Skeletal muscle tissue (tissue), 3 donors: ENCODE measurements at regions not wholly inside any gene's neighbourhood (a gene's known extent, or its start where the extent isn't known, plus 50 kb on each side); places are given as distances from the start of the nearest gene placed in this dataset.

Source experiments
- H3K27ac ChIP-seq: one replicate; pipeline ENCODE4 v1.7.0; 2013; ENCODE audit warnings: mild to moderate bottlenecking, low read depth, low read length, inconsistent platforms
- H3K27me3 ChIP-seq, 3 donors: one replicate each; pipeline ENCODE4 v1.7.0; 2013; ENCODE audit warnings: low read length in 3 of 3; ENCODE audit not compliant: control insufficient read depth in 3 of 3, insufficient read depth in 3 of 3
- H3K36me3 ChIP-seq, 3 donors: one replicate each; pipeline ENCODE4 v1.7.0; 2013; ENCODE audit warnings: low read length in 3 of 3; ENCODE audit not compliant: control insufficient read depth in 3 of 3, insufficient read depth in 3 of 3
- H3K4me1 ChIP-seq, 3 donors: one replicate each; pipeline ENCODE4 v1.7.0; 2013; ENCODE audit warnings: low read length in 3 of 3, mild to moderate bottlenecking in 3 of 3; ENCODE audit not compliant: control insufficient read depth in 3 of 3, insufficient read depth in 3 of 3
- H3K4me3 ChIP-seq, 3 donors: one replicate each; pipeline ENCODE4 v1.7.0; 2013; ENCODE audit warnings: low read length in 3 of 3
- H3K9ac ChIP-seq, 3 donors: one replicate each; pipeline ENCODE4 v1.7.0; 2013; ENCODE audit warnings: low read length in 3 of 3, mild to moderate bottlenecking in 3 of 3, moderate library complexity in 2 of 3, low read depth in 1 of 3
- H3K9me3 ChIP-seq, 3 donors: one replicate each; pipeline ENCODE4 v1.7.0; 2013; ENCODE audit warnings: low read length in 3 of 3; ENCODE audit not compliant: control insufficient read depth in 3 of 3
- donor health status: Osteomylitis.

- Histone ChIP-seq H3K36me3 (no peaks in the 10 kb centered on the region), H3K27ac (no peak overlapping the region), H3K9ac (no peak overlapping the region), H3K4me3 (no peak overlapping the region), H3K4me1 (no peaks in the 10 kb centered on the region), H3K9me3 (no peaks in the 10 kb centered on the region), H3K27me3 (peaks cover 0 to 3% (median 0%) of the 10 kb centered on the region in 3 donors)
These were observed 82.4 kb upstream of the ZIC3 start for GRCh38 chrX:137483554-137483953.

- Histone ChIP-seq H3K27me3 (peaks cover 0 to 3% (median 0%) of the 10 kb centered on the region in 3 donors), H3K9ac (no peak overlapping the region), H3K4me3 (no peak overlapping the region), H3K36me3 (no peaks in the 10 kb centered on the region), H3K9me3 (no peaks in the 10 kb centered on the region), H3K4me1 (no peaks in the 10 kb centered on the region), H3K27ac (no peak overlapping the region)
These were observed 83.8 kb upstream of the ZIC3 start for GRCh38 chrX:137482136-137482535.

- Histone ChIP-seq H3K36me3 (no peaks in the 10 kb centered on the region), H3K27me3 (peaks cover 0 to 3% (median 0%) of the 10 kb centered on the region in 3 donors), H3K27ac (no peak overlapping the region), H3K4me3 (no peak overlapping the region), H3K4me1 (no peaks in the 10 kb centered on the region), H3K9ac (no peak overlapping the region), H3K9me3 (no peaks in the 10 kb centered on the region)
These were observed 86.5 kb upstream of the ZIC3 start for GRCh38 chrX:137479386-137479785.

GRCh38 chrX:137441711-137442110, 124.2 kb upstream of the ZIC3 start:
- Histone ChIP-seq H3K9ac (no peak overlapping the region), H3K36me3 (no peaks in the 10 kb centered on the region), H3K9me3 (no peaks in the 10 kb centered on the region), H3K27ac (no peak overlapping the region), H3K4me3 (no peak overlapping the region), H3K27me3 (peaks cover 0 to 3% (median 0%) of the 10 kb centered on the region in 3 donors), H3K4me1 (no peaks in the 10 kb centered on the region)

- peaks cover 15 to 25% (median 18%) of the 10 kb centered on the region in 3 donors for H3K27me3 ChIP-seq
- no peak overlapping the region for H3K4me3 ChIP-seq
- H3K36me3 ChIP-seq = no peaks in the 10 kb centered on the region
- H3K9ac ChIP-seq = no peak overlapping the region
- H3K27ac ChIP-seq = no peak overlapping the region
- H3K9me3 ChIP-seq = no peaks in the 10 kb centered on the region
- H3K4me1 ChIP-seq = peaks cover 1 to 6% (median 2%) of the 10 kb centered on the region in 3 donors
These were observed 133.3 kb upstream of the ZIC3 start for GRCh38 chrX:137432609-137433008.

GRCh38 chrX:137431693-137432488, 134.0 kb upstream of the ZIC3 start:
- Histone ChIP-seq H3K36me3 (no peaks in the 10 kb centered on the region), H3K9ac (no peak overlapping the region), H3K4me3 (no peak overlapping the region), H3K27ac (no peak overlapping the region), H3K4me1 (peaks cover 3 to 8% (median 4%) of the 10 kb centered on the region in 3 donors), H3K9me3 (no peaks in the 10 kb centered on the region), H3K27me3 (peaks cover 22 to 32% (median 25%) of the 10 kb centered on the region in 3 donors)

- H3K4me3 ChIP-seq = no peak overlapping the region
- H3K9ac ChIP-seq = no peak overlapping the region
- no peaks in the 10 kb centered on the region for H3K36me3 ChIP-seq
- peaks cover 3 to 8% (median 4%) of the 10 kb centered on the region in 3 donors for H3K4me1 ChIP-seq
- H3K9me3 ChIP-seq = no peaks in the 10 kb centered on the region
- H3K27me3 ChIP-seq = peaks cover 23 to 34% (median 27%) of the 10 kb centered on the region in 3 donors
- H3K27ac ChIP-seq = no peak overlapping the region
These were observed 134.9 kb upstream of the ZIC3 start for GRCh38 chrX:137430984-137431475.

GRCh38 chrX:137430301-137430700, 135.6 kb upstream of the ZIC3 start:
- Histone ChIP-seq H3K9me3 (no peaks in the 10 kb centered on the region), H3K4me3 (no peak overlapping the region), H3K9ac (no peak overlapping the region), H3K4me1 (peaks cover 3 to 8% (median 4%) of the 10 kb centered on the region in 3 donors), H3K36me3 (no peaks in the 10 kb centered on the region), H3K27me3 (peaks cover 30 to 41% (median 34%) of the 10 kb centered on the region in 3 donors), H3K27ac (no peak overlapping the region)

- Histone ChIP-seq H3K9ac (no peak overlapping the region), H3K4me3 (peak overlapping the region in 2 of 3 donors; percentile 52 to 56), H3K27me3 (peaks cover 38 to 51% (median 41%) of the 10 kb centered on the region in 3 donors), H3K36me3 (no peaks in the 10 kb centered on the region), H3K9me3 (no peaks in the 10 kb centered on the region), H3K27ac (no peak overlapping the region), H3K4me1 (peaks cover 3 to 8% (median 4%) of the 10 kb centered on the region in 3 donors)
These were observed 136.9 kb upstream of the ZIC3 start for GRCh38 chrX:137428766-137429591.
